Endothelial cell of umbilical vein (primary cell): ENCODE measurements at regions not wholly inside any gene's neighbourhood (a gene's known extent, or its start where the extent isn't known, plus 50 kb on each side); places are given as distances from the start of the nearest gene placed in this dataset.

Experiments used
- BruUV-seq: library from RNA; stranded (reverse); fragments of 400-500 nt; replicated peaks from 2 replicates; lab custom pipeline; 2021; lab: Mats Ljungman, UMichigan
- CTCF ChIA-PET: fragments of 300-600, 350-600 bp; sonication (Branson Sonifier 250); formaldehyde crosslinking; loops from one replicate; lab custom pipeline; 2021; ENCODE audit warnings: antibody characterized with exemption, inconsistent platforms; lab: Charles Lee
- POLR2A ChIA-PET: fragments of 300-600, 350-600 bp; sonication (Branson Sonifier 250); formaldehyde crosslinking; loops from one replicate; lab custom pipeline; 2021; ENCODE audit warnings: antibody characterized with exemption, inconsistent platforms; lab: Charles Lee
- DNase-seq: peaks from one replicate; pipeline ENCODE4 v3.0.0-alpha.2; 2011; ENCODE audit warnings: low read depth, low spot score
- FAIRE-seq: peaks from 2 replicates; lab custom pipeline; 2011; peaks lifted over from hg19 to GRCh38; lab: Jason Lieb, UNC
- H2AFZ ChIP-seq: 2 replicates; pipeline ENCODE4 v1.6.0; 2012; ENCODE audit warnings: low read depth, low read length, control low read depth, inconsistent platforms
- H3K27ac ChIP-seq: 2 replicates; pipeline ENCODE4 v1.5.1; 2011; ENCODE audit warnings: low read depth, mild to moderate bottlenecking, control low read depth, low read length, moderate library complexity; ENCODE audit not compliant: insufficient read depth
- H3K27me3 ChIP-seq, 2 experiments: 2 replicates each; pipeline versions ENCODE4 v1.6.0 to v1.6.1; 2011; ENCODE audit warnings: low read length in 2 of 2, mixed read lengths in 1 of 2; ENCODE audit not compliant: control insufficient read depth in 2 of 2, insufficient read depth in 2 of 2
- H3K36me3 ChIP-seq, 2 experiments: 2 replicates in 1 of 2; 3 replicates in 1 of 2; pipeline ENCODE4 v1.5.1; 2011; ENCODE audit warnings: low read length in 2 of 2, mild to moderate bottlenecking in 1 of 2, moderate library complexity in 1 of 2; ENCODE audit not compliant: control insufficient read depth in 2 of 2, insufficient read depth in 2 of 2; ENCODE audit errors: extremely low read depth in 1 of 2
- H3K4me1 ChIP-seq: 3 replicates; pipeline ENCODE4 v1.5.1; 2011; ENCODE audit warnings: mild to moderate bottlenecking, low read length; ENCODE audit not compliant: control insufficient read depth, insufficient read depth; ENCODE audit errors: extremely low read depth
- H3K4me2 ChIP-seq: 2 replicates; pipeline ENCODE4 v1.6.1; 2011; ENCODE audit warnings: low read length, control low read depth, mixed read lengths; ENCODE audit not compliant: insufficient read depth
- H3K4me3 ChIP-seq, 3 experiments: fragments of 200-600 bp in 1 of 3; sonication (generic), shearing (Covaris generic) in 1 of 3; replicated peaks in 1 of 3; 2 replicates each; pipeline ENCODE4 v1.5.1; 2011 to 2016; ENCODE audit warnings: control low read depth in 3 of 3, low read length in 3 of 3, mild to moderate bottlenecking in 2 of 3, inconsistent platforms in 1 of 3, low read depth in 1 of 3, moderate library complexity in 1 of 3; ENCODE audit not compliant: insufficient read depth in 1 of 3
- H3K79me2 ChIP-seq: 2 replicates; pipeline ENCODE4 v1.6.0; 2012; ENCODE audit warnings: low read length, inconsistent platforms; ENCODE audit not compliant: control insufficient read depth, insufficient read depth
- H3K9ac ChIP-seq: replicated peaks from 2 replicates; pipeline ENCODE3; 2011; ENCODE audit warnings: low read length, control low read depth; ENCODE audit not compliant: insufficient read depth; ENCODE audit errors: extremely low read depth
- H3K9me1 ChIP-seq: replicated peaks from 3 replicates; pipeline ENCODE4 v1.6.0; 2011; ENCODE audit warnings: mild to moderate bottlenecking, low read length; ENCODE audit not compliant: control insufficient read depth, insufficient read depth; ENCODE audit errors: extremely low read depth
- H3K9me3 ChIP-seq: replicated peaks from 2 replicates; pipeline ENCODE4 v1.5.1; 2012; ENCODE audit warnings: low read length, inconsistent platforms; ENCODE audit not compliant: control insufficient read depth, insufficient read depth
- H4K20me1 ChIP-seq: replicated peaks from 2 replicates; pipeline ENCODE3; 2011; ENCODE audit warnings: mild to moderate bottlenecking, low read length; ENCODE audit not compliant: control insufficient read depth, insufficient read depth; ENCODE audit errors: extremely low read depth
- CTCF ChIP-seq, 2 donors: IDR thresholded peaks; 1 replicate in 1 of 2; 2 replicates in 1 of 2; pipeline ENCODE4 v1.5.1; 2011; ENCODE audit warnings: low read length in 2 of 2, mild to moderate bottlenecking in 2 of 2, moderate library complexity in 2 of 2, control low read depth in 1 of 2, inconsistent platforms in 1 of 2, low read depth in 1 of 2; ENCODE audit not compliant: insufficient read depth in 1 of 2; ENCODE audit errors: extremely low read depth in 1 of 2
- EZH2 ChIP-seq: IDR thresholded peaks from 2 replicates; pipeline ENCODE4 v1.6.1; 2012; ENCODE audit warnings: borderline replicate concordance, low read depth, mild to moderate bottlenecking, moderate library complexity, low read length, inconsistent platforms; ENCODE audit not compliant: severe bottlenecking
- FOS ChIP-seq: IDR thresholded peaks from 2 replicates; pipeline ENCODE4 v1.6.1; 2011; ENCODE audit warnings: mild to moderate bottlenecking, low read length, moderate library complexity, borderline replicate concordance; ENCODE audit not compliant: insufficient read depth
- GATA2 ChIP-seq: IDR thresholded peaks from 2 replicates; pipeline ENCODE4 v1.7.0; 2011; ENCODE audit warnings: low read depth, mild to moderate bottlenecking, moderate library complexity, mixed read lengths, low read length; ENCODE audit not compliant: insufficient read length, insufficient read depth
- JUN ChIP-seq: IDR thresholded peaks from 2 replicates; pipeline ENCODE4 v1.6.1; 2011; ENCODE audit warnings: borderline replicate concordance, low read depth; ENCODE audit not compliant: insufficient read length, insufficient read depth
- MAX ChIP-seq: IDR thresholded peaks from 2 replicates; pipeline ENCODE4 v1.6.1; 2011; ENCODE audit not compliant: insufficient read depth, insufficient read length
- MYC ChIP-seq: IDR thresholded peaks from one replicate; pipeline ENCODE4 v1.6.1; 2011; ENCODE audit warnings: mild to moderate bottlenecking, low read depth, low read length
- POLR2A ChIP-seq: IDR thresholded peaks from 2 replicates; pipeline ENCODE4 v1.6.1; 2012; ENCODE audit warnings: low read depth, mild to moderate bottlenecking, control low read depth, low read length
- POLR2AphosphoS5 ChIP-seq: IDR thresholded peaks from 2 replicates; pipeline ENCODE4 v1.6.1; 2012; ENCODE audit warnings: low read depth, mild to moderate bottlenecking, control low read depth, low read length, moderate library complexity; ENCODE audit not compliant: insufficient read depth
- dilution Hi-C: fragments of 300-500 bp; cut with MboI; formaldehyde crosslinking; loops from one replicate; pipeline ENCODE4 v1.15.0; 2019; ENCODE audit warnings: low sequenced_read_pairs; ENCODE audit not compliant: extremely low pct_ligation_motif_present
- intact Hi-C: fragments of 100-400 bp; cut with micrococcal nuclease; formaldehyde crosslinking; loops from one replicate; pipeline ENCODE4 v1.10.0; 2022

DNA sequence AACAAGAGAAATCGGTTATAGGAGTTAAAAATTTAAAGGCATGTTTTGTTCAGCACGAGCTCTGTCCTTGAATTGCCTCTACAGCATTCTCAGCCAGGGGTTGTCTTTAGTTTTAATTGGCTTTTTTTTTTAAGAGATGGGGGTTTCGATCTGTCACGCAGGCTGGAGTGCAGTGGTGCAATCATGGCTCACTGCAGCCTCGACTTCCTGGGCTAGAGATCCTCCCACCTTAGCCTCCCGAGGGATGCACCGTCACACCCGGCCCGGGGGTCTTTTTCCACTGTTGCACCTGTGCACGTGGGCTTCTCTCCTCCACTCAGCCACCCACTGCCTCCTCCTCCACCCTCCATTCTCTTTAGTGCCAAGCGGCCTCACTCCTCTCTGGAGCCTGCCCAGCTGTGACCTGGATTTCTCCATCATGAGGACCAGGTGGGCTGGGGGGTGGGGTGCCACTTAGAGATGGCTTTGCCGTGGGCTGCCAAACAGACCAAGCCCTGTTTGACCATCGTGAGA lies 106.8 kb upstream of the SEC14L1 start:
- ChIA-PET POLR2A (no interaction called here), CTCF (interaction anchor here (1.7 to 1.8 kb wide), 2 partner anchors 22 to 23 kb away, joined by 7 read pairs; no protein-coding TSS in a partner anchor)
- no TSS peak for BruUV-seq

More for the DNA sequence above, 106.8 kb upstream of the SEC14L1 start:
- intact Hi-C loops (no loop called here), dilution Hi-C loops (no loop called here)
- Histone ChIP-seq H3K27me3 (no peaks in the 10 kb centered on the region), H2AFZ (no peak overlapping the region), H3K36me3 (no peaks in the 10 kb centered on the region), H3K9ac (no peak overlapping the region), H3K79me2 (no peaks in the 10 kb centered on the region), H3K4me1 (no peaks in the 10 kb centered on the region), H3K27ac (no peak overlapping the region), H3K4me3 (no peak overlapping the region), H4K20me1 (no peaks in the 10 kb centered on the region), H3K9me1 (no peaks in the 10 kb centered on the region), H3K9me3 (no peaks in the 10 kb centered on the region), H3K4me2 (no peak overlapping the region)
- FAIRE-seq, result no peak
- TF ChIP-seq MAX (no peak), EZH2 (no peak), JUN (no peak), CTCF (IDR thresholded peaks at IDR 0.05; ENCODE audit: extremely low read depth in 1 of 2, insufficient read depth in 1 of 2, low read depth in 1 of 2, low read length in 2 of 2) (no peak), POLR2AphosphoS5 (no peak), POLR2A (no peak), GATA2 (no peak), FOS (no peak), MYC (no peak)
- DNase-seq, result no peak
